HEK293T (cell line): ENCODE measurements at regions not wholly inside any gene's neighbourhood (a gene's known extent, or its start where the extent isn't known, plus 50 kb on each side); places are given as distances from the start of the nearest gene placed in this dataset.

Experiments
- ARNT ChIP-seq: fragments of 450-650 bp; IDR thresholded peaks from 2 replicates; pipeline ENCODE4 v1.6.1; 2017; ENCODE audit warnings: mild to moderate bottlenecking
- BHLHE40 ChIP-seq: fragments of 450-650 bp; IDR thresholded peaks from 2 replicates; pipeline ENCODE4 v1.6.1; 2016; ENCODE audit warnings: mild to moderate bottlenecking, moderate library complexity, borderline replicate concordance
- LEF1 ChIP-seq: fragments of 450-650 bp; IDR thresholded peaks from 2 replicates; pipeline ENCODE4 v1.6.1; 2017; ENCODE audit warnings: mild to moderate bottlenecking, borderline replicate concordance

DNA sequence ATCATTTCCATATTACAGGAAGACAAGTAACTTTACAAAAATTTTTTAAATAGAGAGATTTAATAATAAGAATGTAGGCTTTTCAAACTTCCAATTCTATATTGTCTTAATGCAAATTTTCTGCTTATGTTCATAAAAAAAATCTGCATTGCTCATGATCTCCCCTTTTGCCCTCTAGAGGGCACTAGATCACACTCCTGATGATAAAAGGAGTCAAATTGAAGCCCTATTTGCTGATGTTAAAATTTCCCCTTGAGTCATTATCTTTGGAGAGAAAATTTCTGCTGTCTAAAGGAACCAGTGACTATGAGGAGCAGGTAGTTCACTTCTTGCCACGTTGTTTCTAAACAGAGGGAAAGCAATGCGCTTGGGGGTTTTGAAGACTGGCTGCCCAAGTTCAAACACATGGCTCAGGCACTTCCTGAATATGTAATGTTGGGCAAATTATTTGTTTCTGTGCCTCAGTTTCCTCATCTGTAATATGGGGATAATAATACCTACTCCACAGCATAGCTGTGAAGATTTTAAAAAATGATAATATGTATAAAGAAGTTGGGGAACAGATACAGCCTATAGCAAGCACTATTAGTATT lies 874.2 kb downstream of the TFAP2A start:
- TF ChIP-seq LEF1 = no peak
- TF ChIP-seq BHLHE40 = no peak
- TF ChIP-seq ARNT = no peak
